ENCODE measurements at regions not wholly inside any gene's neighbourhood (a gene's known extent, or its start where the extent isn't known, plus 50 kb on each side); places are given as distances from the start of the nearest gene placed in this dataset.

DNA sequence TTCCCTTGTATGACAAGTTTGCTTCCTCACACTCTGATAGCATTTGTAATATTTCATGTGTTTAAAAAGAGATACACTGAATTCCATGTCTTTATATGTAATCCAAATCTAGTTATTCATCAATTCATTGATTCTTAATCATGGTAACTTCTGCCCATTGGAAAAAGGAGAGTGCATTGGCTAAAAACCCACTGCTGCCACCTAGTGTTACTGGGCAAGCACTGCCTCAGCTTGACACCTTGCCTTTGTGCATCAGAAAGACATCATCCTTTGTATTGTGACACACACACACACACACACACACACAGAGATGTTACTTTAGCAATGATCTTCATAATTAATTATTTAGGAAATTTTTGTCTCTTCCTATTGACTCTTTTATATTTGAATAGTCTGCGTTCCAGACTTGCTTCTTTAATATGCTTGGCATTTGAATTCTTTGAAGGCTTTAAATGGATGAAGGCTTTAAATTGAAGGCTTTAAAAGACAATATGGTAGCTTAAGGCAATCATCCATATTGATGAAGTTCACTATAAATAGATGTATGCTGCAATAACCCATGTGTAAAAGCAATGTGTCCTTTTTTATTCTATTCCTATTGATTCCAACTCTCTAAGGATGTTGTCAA, 414.2 kb upstream of the CHST9 start:
- DNase-seq (ENCODE audit: low read depth in 4 of 4, low spot score in 3 of 4), result peak in 3 of 4 donors; percentile 14 to 25 (median 16)

- DNase-seq (ENCODE audit: low read depth in 4 of 4, low spot score in 3 of 4), result no peak
Observed at GRCh38 chr18:27595113-27595838, 410.2 kb upstream of the CHST9 start.

DNA sequence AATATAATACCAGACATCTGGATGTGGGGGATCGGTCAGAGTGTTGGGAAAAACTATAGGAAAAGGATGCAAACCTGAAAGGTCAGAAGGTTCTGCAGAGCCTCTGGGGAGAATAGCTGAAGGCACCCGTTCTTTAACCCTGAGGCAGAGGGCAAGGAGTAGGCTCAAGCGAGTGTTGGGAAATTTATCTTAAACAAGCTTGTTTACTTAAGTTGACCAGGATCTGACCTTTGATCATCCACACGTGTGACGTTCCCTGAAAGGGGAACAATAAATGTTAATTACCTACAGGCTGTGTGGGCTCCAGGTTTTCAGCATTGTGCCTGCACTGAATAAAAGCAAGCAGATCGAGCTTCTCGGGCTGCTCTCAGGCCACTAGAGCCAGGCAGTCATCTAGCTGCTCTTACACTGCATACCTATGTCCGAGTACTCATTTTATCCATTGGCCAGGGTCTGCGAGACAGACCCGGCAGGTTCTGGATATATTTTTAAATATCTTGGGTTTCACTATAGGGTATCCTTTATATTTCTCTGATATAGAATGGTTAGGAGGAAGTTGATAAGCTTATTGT, 400.6 kb upstream of the CHST9 start:
- DNase-seq (ENCODE audit: low read depth in 4 of 4, low spot score in 3 of 4), result no peak

- DNase-seq (ENCODE audit: low read depth in 4 of 4, low spot score in 3 of 4), result no peak
Observed at GRCh38 chr18:27583466-27583865, 398.4 kb upstream of the CHST9 start.

DNA sequence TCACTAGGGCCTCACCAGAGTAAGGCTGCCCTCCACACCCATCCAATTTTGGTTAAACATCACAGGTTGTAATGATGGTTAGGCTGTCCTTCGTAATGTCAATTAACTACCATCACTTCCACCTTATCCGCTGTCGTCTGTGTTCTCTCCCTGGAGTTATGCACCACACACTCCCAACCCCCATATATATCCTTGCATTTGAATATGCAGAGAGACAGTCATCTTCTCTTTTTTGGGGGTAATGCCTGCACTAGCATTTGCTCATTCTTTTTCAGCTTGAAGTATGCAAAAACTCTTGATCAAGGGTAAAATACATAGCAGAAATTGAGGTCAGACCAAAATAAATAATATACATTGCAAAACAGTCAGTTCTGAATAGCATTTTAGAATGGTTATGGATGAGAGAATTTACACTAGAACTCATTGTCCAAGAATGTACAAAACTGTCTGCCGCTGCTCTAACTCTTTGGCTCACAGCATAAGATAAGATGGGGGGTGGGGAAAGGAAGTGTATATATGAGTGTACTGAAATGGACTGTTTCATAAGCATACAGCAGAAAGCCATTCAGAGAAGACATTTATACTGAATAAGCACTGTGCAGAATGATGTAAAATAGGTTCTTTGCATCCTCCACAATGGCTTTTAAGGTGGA, 397.8 kb upstream of the CHST9 start:
- no peak for DNase-seq (ENCODE audit: low read depth in 4 of 4, low spot score in 3 of 4)

DNA sequence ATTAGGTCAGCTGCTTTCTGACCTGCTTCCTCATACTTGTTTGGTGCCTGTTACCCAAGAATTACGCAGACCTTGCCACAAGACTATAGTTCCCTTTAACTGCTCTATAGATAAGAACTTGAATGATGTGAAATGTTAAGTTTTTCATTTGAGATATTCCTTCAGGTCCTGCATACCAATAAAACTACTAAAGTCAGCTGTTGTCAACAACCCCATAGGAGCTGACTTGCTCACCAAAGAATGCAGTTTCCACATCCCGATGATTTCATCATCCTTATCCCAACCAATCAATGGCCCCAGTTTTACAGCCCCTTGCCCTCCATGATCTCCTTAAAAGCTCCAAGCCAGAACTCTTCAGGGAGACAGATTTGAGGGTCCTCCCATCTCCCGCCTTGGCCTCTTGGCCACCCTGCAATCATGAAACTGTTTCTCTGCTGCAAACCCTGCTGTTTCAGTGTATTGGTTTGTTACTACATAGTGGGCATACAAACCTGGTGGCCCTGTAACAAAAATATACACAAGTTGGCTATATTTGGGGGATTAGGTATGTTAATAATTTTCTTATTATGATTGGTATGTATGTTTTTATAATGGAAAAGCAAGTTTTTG, 396.3 kb upstream of the CHST9 start:
- DNase-seq (ENCODE audit: low read depth in 4 of 4, low spot score in 3 of 4), result no peak

DNA sequence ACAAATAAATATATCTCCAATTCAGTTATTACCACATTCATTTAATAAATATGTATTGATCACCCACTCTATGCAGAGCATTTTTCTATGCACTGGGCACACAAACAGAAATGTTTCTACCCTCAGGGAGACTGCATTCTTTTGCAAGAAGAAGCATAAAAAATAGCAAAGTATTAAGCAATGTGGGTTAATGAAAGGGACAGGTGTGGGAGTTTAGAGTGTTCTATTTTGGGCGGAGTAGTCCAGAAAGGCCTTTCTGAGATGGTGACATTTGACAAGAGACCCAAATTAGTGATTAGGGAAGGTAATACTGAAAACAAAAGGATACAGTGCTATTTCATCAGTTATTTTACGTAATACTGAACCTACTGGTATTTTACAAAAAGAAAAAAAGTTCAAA, 394.3 kb upstream of the CHST9 start:
- DNase-seq (ENCODE audit: low read depth in 4 of 4, low spot score in 3 of 4), result no peak

DNA sequence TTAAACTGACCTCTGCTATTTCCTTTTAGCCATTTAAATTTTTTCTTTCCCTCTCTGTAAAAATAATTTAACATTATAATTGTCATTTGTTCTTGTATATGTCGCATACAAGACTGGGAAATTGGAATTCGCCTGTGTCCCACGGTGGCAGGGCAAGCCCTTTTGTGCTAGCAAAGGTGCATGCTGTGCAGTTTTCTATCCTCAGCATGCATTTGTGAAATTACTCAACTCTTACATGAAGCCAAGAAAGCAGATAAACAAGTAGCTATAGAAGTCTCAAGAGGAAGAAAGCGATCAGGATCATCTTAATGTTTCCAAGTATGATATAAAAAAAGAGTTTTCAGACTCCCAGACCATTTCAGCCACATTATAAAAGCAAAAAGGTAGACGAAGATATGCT, 392.6 kb upstream of the CHST9 start:
- no peak for DNase-seq (ENCODE audit: low read depth in 4 of 4, low spot score in 3 of 4)

- no peak for DNase-seq (ENCODE audit: low read depth in 4 of 4, low spot score in 3 of 4)
Observed at GRCh38 chr18:27577265-27577664, 392.2 kb upstream of the CHST9 start.

DNA sequence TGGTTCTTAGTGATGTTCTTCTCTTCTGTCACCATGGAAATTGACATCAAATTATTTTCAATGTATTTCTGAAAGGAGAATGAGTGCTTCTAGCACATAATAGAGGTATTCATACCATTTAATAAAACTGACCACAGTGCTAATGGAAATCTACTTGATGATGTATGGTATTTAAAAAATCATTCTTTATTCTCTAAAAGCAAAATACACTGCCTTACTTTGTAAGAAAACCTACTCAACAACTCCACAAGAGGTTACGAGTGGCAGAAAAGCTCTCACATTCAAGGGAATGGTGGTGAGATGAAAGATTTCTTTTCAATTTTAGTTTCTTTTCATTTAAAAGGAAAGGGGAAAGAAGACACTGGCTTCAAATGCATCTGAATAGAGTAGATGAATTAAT, 382.3 kb upstream of the CHST9 start:
- DNase-seq (ENCODE audit: low read depth in 4 of 4, low spot score in 3 of 4), result no peak

- no peak for DNase-seq (ENCODE audit: low read depth in 4 of 4, low spot score in 3 of 4)
Observed at GRCh38 chr18:27564066-27564465, 379.0 kb upstream of the CHST9 start.

DNA sequence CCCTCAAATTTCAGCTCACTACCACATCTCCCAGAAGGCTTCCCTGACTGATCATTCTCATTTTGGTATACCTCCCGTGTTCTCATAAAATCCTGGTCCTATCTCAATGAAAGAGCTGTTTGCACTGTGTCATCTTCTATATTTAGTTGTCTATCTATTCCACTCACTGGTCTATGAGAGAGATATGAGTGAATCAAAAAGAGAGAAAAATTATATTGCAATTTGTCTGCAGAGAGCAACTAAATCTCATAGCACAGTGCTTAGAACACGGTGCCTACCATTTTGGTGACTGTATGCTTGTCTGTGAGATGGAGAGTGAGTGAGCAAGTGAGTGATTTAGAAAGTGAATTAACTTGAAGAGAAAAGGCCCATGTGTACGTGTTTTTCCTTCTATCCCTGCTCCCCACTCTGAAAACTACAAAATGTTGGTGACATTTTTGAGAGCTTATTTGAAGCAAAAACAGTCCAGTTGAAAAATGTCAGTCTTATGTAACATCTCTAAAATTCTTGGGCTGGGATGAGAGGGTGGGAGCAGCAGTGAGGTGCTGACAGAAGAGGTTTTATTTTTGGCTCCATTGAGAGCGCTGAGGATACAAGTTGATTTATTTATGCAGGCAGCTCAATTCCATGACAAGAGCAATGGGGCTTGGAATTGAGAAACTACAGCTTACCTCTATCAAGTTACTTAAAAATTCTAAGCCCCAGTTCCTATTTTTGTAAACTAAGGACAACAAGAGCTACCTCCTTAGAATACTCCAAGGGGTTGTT, 373.5 kb upstream of the CHST9 start:
- no peak for DNase-seq (ENCODE audit: low read depth in 4 of 4, low spot score in 3 of 4)

GRCh38 chr18:27556741-27557140, 371.6 kb upstream of the CHST9 start:
- DNase-seq (ENCODE audit: low read depth in 4 of 4, low spot score in 3 of 4), result no peak

DNA sequence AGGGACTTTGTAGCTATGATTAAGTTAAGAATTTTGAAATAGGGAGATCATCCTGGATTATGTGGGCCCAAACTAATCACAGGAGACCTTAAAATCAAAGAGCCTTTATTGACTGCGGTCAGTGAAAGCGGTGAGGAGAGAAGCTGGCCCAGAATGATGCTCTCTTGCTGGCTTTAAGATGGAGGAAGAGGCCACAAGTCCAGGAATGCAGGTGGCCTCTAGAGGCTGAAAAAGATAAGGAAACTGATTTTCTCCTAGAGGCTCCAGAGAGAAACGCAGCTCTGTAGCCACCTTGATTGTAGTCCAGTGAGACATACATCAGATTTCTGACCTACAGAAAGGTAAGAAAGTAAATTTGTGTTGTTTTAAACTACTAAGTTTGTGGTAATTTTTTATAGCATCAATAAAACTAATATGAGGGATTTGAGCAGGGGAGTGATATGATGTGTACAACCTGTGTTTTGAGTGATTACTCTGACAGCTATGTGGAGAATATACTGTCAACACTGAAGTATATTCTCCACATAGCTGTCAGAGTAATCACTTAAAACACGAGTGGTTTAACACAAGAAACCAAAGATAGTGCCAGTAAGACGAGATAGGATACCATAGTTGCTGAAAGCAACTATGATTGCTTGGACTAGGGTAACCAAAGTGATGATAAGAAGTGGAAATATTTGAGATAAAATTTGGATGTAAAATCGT, 364.4 kb upstream of the CHST9 start:
- DNase-seq (ENCODE audit: low read depth in 4 of 4, low spot score in 3 of 4), result no peak

- no peak for DNase-seq (ENCODE audit: low read depth in 4 of 4, low spot score in 3 of 4)
Observed at GRCh38 chr18:27546991-27547390, 361.9 kb upstream of the CHST9 start.

DNA sequence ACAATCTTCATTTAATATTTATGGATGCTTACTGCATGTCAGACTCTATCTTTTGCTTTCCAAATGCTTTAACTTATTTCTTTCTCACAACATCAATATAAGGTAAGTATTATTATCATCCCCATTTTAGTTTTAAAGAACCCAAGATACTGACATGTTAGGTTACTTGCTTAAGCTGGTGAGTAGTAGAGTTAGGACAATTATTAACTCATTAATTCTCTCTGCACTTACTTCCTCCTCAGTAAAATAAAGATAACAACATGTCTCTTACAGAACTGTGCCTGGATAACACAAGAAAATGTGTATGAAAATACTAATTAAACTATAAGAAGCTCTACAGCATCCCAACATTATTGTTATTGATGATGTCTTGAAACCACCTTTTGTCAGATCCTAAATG, 359.1 kb upstream of the CHST9 start:
- DNase-seq (ENCODE audit: low read depth in 4 of 4, low spot score in 3 of 4), result no peak

DNA sequence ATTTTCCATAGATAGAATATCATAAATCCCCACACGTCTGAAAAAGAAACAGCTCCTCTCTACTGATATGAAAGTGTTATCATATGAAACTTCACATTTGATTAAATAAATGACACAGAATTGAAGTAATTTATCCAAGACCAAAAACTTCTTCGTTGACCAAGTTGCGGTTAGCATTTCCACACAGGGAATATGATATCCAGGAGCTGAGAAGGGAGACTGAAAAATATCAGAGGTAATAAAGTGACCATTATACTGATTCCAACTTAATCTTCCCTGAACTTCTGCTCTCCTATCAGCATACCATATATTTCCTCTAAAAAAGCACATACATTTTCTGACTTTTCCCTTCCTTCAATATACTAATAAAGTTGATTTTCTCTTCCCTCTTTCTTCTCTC, 356.2 kb upstream of the CHST9 start:
- DNase-seq (ENCODE audit: low read depth in 4 of 4, low spot score in 3 of 4), result no peak

- peak in 3 of 4 donors; percentile 3 to 39 (median 33) for DNase-seq (ENCODE audit: low read depth in 4 of 4, low spot score in 3 of 4)
Observed at GRCh38 chr18:27540111-27540510, 355.0 kb upstream of the CHST9 start.

- DNase-seq (ENCODE audit: low read depth in 4 of 4, low spot score in 3 of 4), result no peak
Observed at GRCh38 chr18:27528925-27529521, 343.9 kb upstream of the CHST9 start.

DNA sequence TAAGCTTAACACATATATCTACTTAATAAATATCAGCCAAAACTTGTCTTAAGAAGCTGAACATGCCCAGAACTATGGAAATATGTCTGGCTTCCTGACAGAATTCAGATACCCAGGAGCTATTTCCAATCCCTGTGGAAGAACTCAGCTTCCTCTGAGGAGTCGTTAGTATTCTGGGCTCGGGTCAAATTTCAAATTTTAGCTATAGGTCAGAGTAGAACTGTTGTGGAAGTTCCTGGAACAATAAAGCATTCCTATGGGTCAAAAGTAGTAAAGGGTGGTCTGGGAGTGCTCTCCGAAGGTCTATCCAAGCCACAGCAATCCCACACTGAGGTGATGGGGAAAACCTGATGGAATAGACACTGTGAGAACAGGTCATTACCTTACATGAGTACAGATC, 342.7 kb upstream of the CHST9 start:
- no peak for DNase-seq (ENCODE audit: low read depth in 4 of 4, low spot score in 3 of 4)

Data from right renal pelvis (tissue), 4 donors.